ENCODE measurements at regions not wholly inside any gene's neighbourhood (a gene's known extent, or its start where the extent isn't known, plus 50 kb on each side); places are given as distances from the start of the nearest gene placed in this dataset.

DNA sequence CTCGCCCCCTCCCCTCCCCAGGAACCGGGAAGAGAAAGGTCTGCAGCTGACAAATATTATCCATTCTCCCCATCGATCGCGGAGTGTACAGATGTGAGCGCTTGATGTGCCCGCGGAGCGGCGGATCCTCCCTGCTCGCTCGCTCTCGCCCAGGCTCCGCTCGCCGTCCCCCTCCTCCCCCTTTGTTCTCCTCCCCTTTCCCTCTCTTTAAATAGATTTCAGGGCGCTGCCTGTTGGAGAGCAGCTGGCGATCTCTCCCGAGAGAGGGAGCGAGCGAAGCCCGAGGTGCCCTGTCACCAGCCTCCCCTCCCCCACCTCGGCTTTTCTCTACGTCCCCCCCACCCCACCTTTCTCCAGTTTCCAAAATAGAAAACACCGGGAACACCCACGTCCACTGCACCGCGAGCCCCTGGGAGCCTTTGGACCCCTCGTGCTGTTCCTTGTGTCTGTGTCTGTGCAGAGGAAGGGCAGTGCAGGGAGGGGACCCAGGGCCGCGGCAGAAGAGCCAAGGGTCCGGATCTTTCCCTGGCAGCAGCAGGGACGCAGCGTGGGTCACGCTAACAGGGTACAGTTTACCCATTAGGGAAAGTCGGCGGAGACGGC is 56.6 kb upstream of the BCOR start (continued):
- TF ChIP-seq, protein P1, sequence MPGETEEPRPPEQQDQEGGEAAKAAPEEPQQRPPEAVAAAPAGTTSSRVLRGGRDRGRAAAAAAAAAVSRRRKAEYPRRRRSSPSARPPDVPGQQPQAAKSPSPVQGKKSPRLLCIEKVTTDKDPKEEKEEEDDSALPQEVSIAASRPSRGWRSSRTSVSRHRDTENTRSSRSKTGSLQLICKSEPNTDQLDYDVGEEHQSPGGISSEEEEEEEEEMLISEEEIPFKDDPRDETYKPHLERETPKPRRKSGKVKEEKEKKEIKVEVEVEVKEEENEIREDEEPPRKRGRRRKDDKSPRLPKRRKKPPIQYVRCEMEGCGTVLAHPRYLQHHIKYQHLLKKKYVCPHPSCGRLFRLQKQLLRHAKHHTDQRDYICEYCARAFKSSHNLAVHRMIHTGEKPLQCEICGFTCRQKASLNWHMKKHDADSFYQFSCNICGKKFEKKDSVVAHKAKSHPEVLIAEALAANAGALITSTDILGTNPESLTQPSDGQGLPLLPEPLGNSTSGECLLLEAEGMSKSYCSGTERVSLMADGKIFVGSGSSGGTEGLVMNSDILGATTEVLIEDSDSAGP (CRISPR knock-in tag; IDR thresholded peaks at IDR 0.05; ENCODE audit: borderline replicate concordance), result 0 out of 2 replicates have a peak, but pooled peaks have one; percentile 22
- TF ChIP-seq SOX5 (CRISPR knock-in tag; IDR thresholded peaks at IDR 0.05; ENCODE audit: borderline replicate concordance), result peak; percentile 30; the same call in 1 of the 2 replicates
- TF ChIP-seq U2AF2 (IDR thresholded peaks at IDR 0.05; ENCODE audit: low read depth, low read length), result no peak
- no peak for TF ChIP-seq SIX1 (CRISPR knock-in tag; IDR thresholded peaks at IDR 0.05; ENCODE audit: borderline replicate concordance)
- TF ChIP-seq TCF7 (IDR thresholded peaks at IDR 0.05; ENCODE audit: low read depth), result peak; percentile 57
- TF ChIP-seq ZMYM3 (CRISPR knock-in tag; IDR thresholded peaks at IDR 0.05), result no peak
- TF ChIP-seq ZNF746 (CRISPR knock-in tag; IDR thresholded peaks at IDR 0.05), result peak; percentile 65; the same call in 1 of the 2 replicates
- TF ChIP-seq ZNF263 (CRISPR knock-in tag; IDR thresholded peaks at IDR 0.05), result peak; percentile 96
- TF ChIP-seq, protein P2, sequence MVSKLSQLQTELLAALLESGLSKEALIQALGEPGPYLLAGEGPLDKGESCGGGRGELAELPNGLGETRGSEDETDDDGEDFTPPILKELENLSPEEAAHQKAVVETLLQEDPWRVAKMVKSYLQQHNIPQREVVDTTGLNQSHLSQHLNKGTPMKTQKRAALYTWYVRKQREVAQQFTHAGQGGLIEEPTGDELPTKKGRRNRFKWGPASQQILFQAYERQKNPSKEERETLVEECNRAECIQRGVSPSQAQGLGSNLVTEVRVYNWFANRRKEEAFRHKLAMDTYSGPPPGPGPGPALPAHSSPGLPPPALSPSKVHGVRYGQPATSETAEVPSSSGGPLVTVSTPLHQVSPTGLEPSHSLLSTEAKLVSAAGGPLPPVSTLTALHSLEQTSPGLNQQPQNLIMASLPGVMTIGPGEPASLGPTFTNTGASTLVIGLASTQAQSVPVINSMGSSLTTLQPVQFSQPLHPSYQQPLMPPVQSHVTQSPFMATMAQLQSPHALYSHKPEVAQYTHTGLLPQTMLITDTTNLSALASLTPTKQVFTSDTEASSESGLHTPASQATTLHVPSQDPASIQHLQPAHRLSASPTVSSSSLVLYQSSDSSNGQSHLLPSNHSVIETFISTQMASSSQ (IDR thresholded peaks at IDR 0.05; ENCODE audit: low read depth), result no peak
- TF ChIP-seq, protein P2 (CRISPR knock-in tag; IDR thresholded peaks at IDR 0.05; ENCODE audit: borderline replicate concordance), result no peak
- no peak for TF ChIP-seq PBX2 (CRISPR knock-in tag; IDR thresholded peaks at IDR 0.05)
- no peak for TF ChIP-seq ZBTB43 (CRISPR knock-in tag; conservative IDR thresholded peaks at IDR 0.05)
- TF ChIP-seq, protein P3, sequence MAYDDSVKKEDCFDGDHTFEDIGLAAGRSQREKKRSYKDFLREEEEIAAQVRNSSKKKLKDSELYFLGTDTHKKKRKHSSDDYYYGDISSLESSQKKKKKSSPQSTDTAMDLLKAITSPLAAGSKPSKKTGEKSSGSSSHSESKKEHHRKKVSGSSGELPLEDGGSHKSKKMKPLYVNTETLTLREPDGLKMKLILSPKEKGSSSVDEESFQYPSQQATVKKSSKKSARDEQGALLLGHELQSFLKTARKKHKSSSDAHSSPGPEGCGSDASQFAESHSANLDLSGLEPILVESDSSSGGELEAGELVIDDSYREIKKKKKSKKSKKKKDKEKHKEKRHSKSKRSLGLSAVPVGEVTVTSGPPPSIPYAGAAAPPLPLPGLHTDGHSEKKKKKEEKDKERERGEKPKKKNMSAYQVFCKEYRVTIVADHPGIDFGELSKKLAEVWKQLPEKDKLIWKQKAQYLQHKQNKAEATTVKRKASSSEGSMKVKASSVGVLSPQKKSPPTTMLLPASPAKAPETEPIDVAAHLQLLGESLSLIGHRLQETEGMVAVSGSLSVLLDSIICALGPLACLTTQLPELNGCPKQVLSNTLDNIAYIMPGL (CRISPR knock-in tag; IDR thresholded peaks at IDR 0.05; ENCODE audit: borderline replicate concordance in 1 of 2, low read depth in 1 of 2), result peak in 1 of 2 experiments; percentile 19; a peak in 1 of 4 replicates
- TF ChIP-seq ZNF672 (CRISPR knock-in tag; IDR thresholded peaks at IDR 0.05), result no peak
- peak; percentile 84 for TF ChIP-seq ZNF281 (CRISPR knock-in tag; IDR thresholded peaks at IDR 0.05; ENCODE audit: borderline replicate concordance)

Measured in HepG2 (cell line).